ENCODE measurements at regions not wholly inside any gene's neighbourhood (a gene's known extent, or its start where the extent isn't known, plus 50 kb on each side); places are given as distances from the start of the nearest gene placed in this dataset.

- TF ChIP-seq GATA2 (IDR thresholded peaks at IDR 0.05; ENCODE audit: low read depth, low read length) (no peak), GATA3 (IDR thresholded peaks at IDR 0.05; ENCODE audit: low read depth, low read length) (no peak)
Observed at GRCh38 chr16:79318143-79318899, 282.2 kb downstream of the MAF start.

- TF ChIP-seq GATA3 (IDR thresholded peaks at IDR 0.05; ENCODE audit: low read depth, low read length) (no peak), GATA2 (IDR thresholded peaks at IDR 0.05; ENCODE audit: low read depth, low read length) (no peak)
Observed at GRCh38 chr16:79317521-79317920, 283.0 kb downstream of the MAF start.

GRCh38 chr16:79317026-79317425, 283.5 kb downstream of the MAF start:
- TF ChIP-seq GATA2 (IDR thresholded peaks at IDR 0.05; ENCODE audit: low read depth, low read length) = no peak
- TF ChIP-seq GATA3 (IDR thresholded peaks at IDR 0.05; ENCODE audit: low read depth, low read length) = no peak

- TF ChIP-seq GATA2 (IDR thresholded peaks at IDR 0.05; ENCODE audit: low read depth, low read length) = no peak
- no peak for TF ChIP-seq GATA3 (IDR thresholded peaks at IDR 0.05; ENCODE audit: low read depth, low read length)
Observed at GRCh38 chr16:79316004-79316458, 284.5 kb downstream of the MAF start.

- no peak for TF ChIP-seq GATA3 (IDR thresholded peaks at IDR 0.05; ENCODE audit: low read depth, low read length)
- no peak for TF ChIP-seq GATA2 (IDR thresholded peaks at IDR 0.05; ENCODE audit: low read depth, low read length)
Observed at GRCh38 chr16:79312502-79312901, 288.0 kb downstream of the MAF start.

GRCh38 chr16:79310710-79311109, 289.8 kb downstream of the MAF start:
- TF ChIP-seq GATA2 (IDR thresholded peaks at IDR 0.05; ENCODE audit: low read depth, low read length) (no peak), GATA3 (IDR thresholded peaks at IDR 0.05; ENCODE audit: low read depth, low read length) (no peak)

GRCh38 chr16:79309606-79310005, 290.9 kb downstream of the MAF start:
- TF ChIP-seq GATA3 (IDR thresholded peaks at IDR 0.05; ENCODE audit: low read depth, low read length) (no peak), GATA2 (IDR thresholded peaks at IDR 0.05; ENCODE audit: low read depth, low read length) (no peak)

- TF ChIP-seq GATA2 (IDR thresholded peaks at IDR 0.05; ENCODE audit: low read depth, low read length) (no peak), GATA3 (IDR thresholded peaks at IDR 0.05; ENCODE audit: low read depth, low read length) (no peak)
Observed at GRCh38 chr16:79307214-79307613, 293.3 kb downstream of the MAF start.

- TF ChIP-seq GATA3 (IDR thresholded peaks at IDR 0.05; ENCODE audit: low read depth, low read length) (no peak), GATA2 (IDR thresholded peaks at IDR 0.05; ENCODE audit: low read depth, low read length) (no peak)
Observed at GRCh38 chr16:79305074-79305473, 295.5 kb downstream of the MAF start.

GRCh38 chr16:79303959-79304387, 296.6 kb downstream of the MAF start:
- no peak for TF ChIP-seq GATA2 (IDR thresholded peaks at IDR 0.05; ENCODE audit: low read depth, low read length)
- no peak for TF ChIP-seq GATA3 (IDR thresholded peaks at IDR 0.05; ENCODE audit: low read depth, low read length)

- TF ChIP-seq GATA2 (IDR thresholded peaks at IDR 0.05; ENCODE audit: low read depth, low read length) (no peak), GATA3 (IDR thresholded peaks at IDR 0.05; ENCODE audit: low read depth, low read length) (no peak)
Observed at GRCh38 chr16:79303206-79303605, 297.3 kb downstream of the MAF start.

- TF ChIP-seq GATA2 (IDR thresholded peaks at IDR 0.05; ENCODE audit: low read depth, low read length) = no peak
- no peak for TF ChIP-seq GATA3 (IDR thresholded peaks at IDR 0.05; ENCODE audit: low read depth, low read length)
Observed at GRCh38 chr16:79302731-79303130, 297.8 kb downstream of the MAF start.

- TF ChIP-seq GATA2 (IDR thresholded peaks at IDR 0.05; ENCODE audit: low read depth, low read length) = no peak
- TF ChIP-seq GATA3 (IDR thresholded peaks at IDR 0.05; ENCODE audit: low read depth, low read length) = no peak
Observed at GRCh38 chr16:79301051-79301450, 299.5 kb downstream of the MAF start.

- TF ChIP-seq GATA3 (IDR thresholded peaks at IDR 0.05; ENCODE audit: low read depth, low read length) (no peak), GATA2 (IDR thresholded peaks at IDR 0.05; ENCODE audit: low read depth, low read length) (no peak)
Observed at GRCh38 chr16:79298894-79299799, 301.4 kb downstream of the MAF start.
